Heart right ventricle (tissue), 16 donors: ENCODE measurements at regions not wholly inside any gene's neighbourhood (a gene's known extent, or its start where the extent isn't known, plus 50 kb on each side); places are given as distances from the start of the nearest gene placed in this dataset.

Experiments
- ATAC-seq, 8 donors: fragments of 200-7000 bp; cut with Tn5 transposase; one replicate each; pipeline ENCODE4 v1.9.1; 2020; ENCODE audit warnings: mild to moderate bottlenecking in 8 of 8, moderate library complexity in 8 of 8, moderate number of reproducible peaks in 1 of 8
- DNase-seq, 2 donors: peaks; one replicate each; pipeline ENCODE4 v3.0.0-alpha.2; 2020
- H3K27ac ChIP-seq, 10 donors: fragments of 200-600 bp; sonication (generic) in 2 of 10; one replicate each; pipeline versions ENCODE4 v1.5.0 to v1.8.0; 2020 to 2022; ENCODE audit warnings: mild to moderate bottlenecking in 3 of 10
- H3K27me3 ChIP-seq, 7 donors: fragments of 200-600 bp; one replicate each; pipeline ENCODE4 v1.8.0; 2021 to 2022; ENCODE audit warnings: mild to moderate bottlenecking in 2 of 7
- H3K36me3 ChIP-seq, 9 donors: fragments of 200-600 bp; sonication (generic) in 1 of 9; one replicate each; pipeline versions ENCODE4 v1.5.0 to v1.8.0; 2020 to 2022; ENCODE audit warnings: mild to moderate bottlenecking in 2 of 9
- H3K4me1 ChIP-seq, 9 donors: fragments of 200-600 bp; sonication (generic) in 1 of 9; one replicate each; pipeline versions ENCODE4 v1.5.0 to v1.8.0; 2020 to 2022; ENCODE audit warnings: mild to moderate bottlenecking in 4 of 9
- H3K4me3 ChIP-seq, 10 donors: fragments of 200-600 bp; sonication (generic) in 2 of 10; one replicate each; pipeline versions ENCODE4 v1.5.0 to v1.8.0; 2020 to 2022; ENCODE audit warnings: mild to moderate bottlenecking in 7 of 10, moderate library complexity in 2 of 10
- H3K9me3 ChIP-seq, 11 donors: fragments of 200-600 bp in 10 of 11; sonication (generic) in 2 of 11; one replicate each; pipeline versions ENCODE4 v1.5.0 to v1.8.0; 2013 to 2022; ENCODE audit warnings: mild to moderate bottlenecking in 2 of 11, control low read depth in 1 of 11, moderate library complexity in 1 of 11
- WGBS, 2 donors: extraction: QIAGEN DNeasy Blood & Tissue Kit; methylation state at CpG; one replicate each; pipeline ENCODE4 v1.1.7; 2013; ENCODE audit warnings: inconsistent platforms in 1 of 2; 5-methylcytosine and 5-hydroxymethylcytosine counted together
- intact Hi-C, 10 donors: fragments of 100-400 bp; cut with DNase I; formaldehyde crosslinking; loops; one replicate each; pipeline versions ENCODE4 v1.11.1 to v1.14.2; 2022
- TF ChIP-seq, protein P1 (sequence below), 9 donors: fragments of 200-600 bp; sonication (generic) in 2 of 9; IDR thresholded peaks; one replicate each; pipeline versions ENCODE4 v1.5.0 to v1.8.0; 2021 to 2022; ENCODE audit warnings: antibody characterized with exemption in 9 of 9, mild to moderate bottlenecking in 5 of 9, moderate library complexity in 1 of 9
- donor health status: Arrhythmogenic right ventricular cardiomyopathy.
- donor health status: ischemic (EF 13 %, LVEDD 7.1; RV severe dilation, severe dysfunction).
- donor health status: healthy with polysubstance abuse.
- donor health status: DM: no; HTN: yes; CAD: no.
- donor health status: DM: no; HTN: no; CAD: no.
- donor health status: ischemic (EF 25% LVEDD 6.9; RV normal size, moderate dysfunction).
- donor health status: ischemic (EF 25% LVEDD 5.7; RV mildly dilated, moderate dysfunction).
- donor health status: healthy.
- donor health status: DM: yes; HTN: yes; CAD: no.
- donor health status: Ischemic cardiomyopathy.
- donor health status: ischemic (EF 35%, LVEDD 5.7; RV mildly dilated, moderate dysfunction).
- donor health status: nonischemic (EF 11% LVEDD 7.7; RV severe dilation, severe dysfunction).
- donor health status: DM: yes; HTN: yes; CAD: no.
- donor health status: PGD.
- donor health status: ischemic (EF 29% LVEDD 5.4; RV normal size, mild dysfunction).
- donor health status: nonischemic (EF 23%, LVEDD 6.1; RV moderate dilation, normal function).

DNA sequence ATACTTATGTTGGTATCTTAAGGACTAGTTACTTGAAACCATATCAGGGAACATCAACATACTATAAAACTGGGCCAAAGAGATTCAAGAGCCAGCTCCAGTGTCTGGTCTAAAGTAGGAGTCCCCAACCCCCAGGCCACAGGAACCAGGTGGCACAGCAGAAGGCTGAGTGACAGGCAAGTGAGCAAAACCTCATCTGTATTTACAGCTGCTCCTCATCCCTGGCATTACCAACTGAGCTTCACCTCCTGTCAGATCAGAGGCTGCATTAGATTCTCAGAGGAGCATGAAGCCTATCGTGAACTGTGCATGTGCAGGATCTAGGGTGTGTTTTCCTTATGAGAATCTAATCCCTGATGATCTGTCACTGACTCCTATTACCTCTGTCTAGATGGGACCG is 581.6 kb upstream of the CDH9 start:
- Histone ChIP-seq H3K36me3 (no peaks in the 10 kb centered on the region), H3K4me3 (no peak overlapping the region), H3K27me3 (no peaks in the 10 kb centered on the region), H3K4me1 (no peaks in the 10 kb centered on the region), H3K9me3 (peaks cover 0 to 14% (median 0%) of the 10 kb centered on the region in 11 donors), H3K27ac (no peak overlapping the region)
- intact Hi-C loops = no loop called here
- WGBS, 2 donors = 81 to 87% methylated on average over 2 of the region's 2 CpGs
- TF ChIP-seq, protein P1, sequence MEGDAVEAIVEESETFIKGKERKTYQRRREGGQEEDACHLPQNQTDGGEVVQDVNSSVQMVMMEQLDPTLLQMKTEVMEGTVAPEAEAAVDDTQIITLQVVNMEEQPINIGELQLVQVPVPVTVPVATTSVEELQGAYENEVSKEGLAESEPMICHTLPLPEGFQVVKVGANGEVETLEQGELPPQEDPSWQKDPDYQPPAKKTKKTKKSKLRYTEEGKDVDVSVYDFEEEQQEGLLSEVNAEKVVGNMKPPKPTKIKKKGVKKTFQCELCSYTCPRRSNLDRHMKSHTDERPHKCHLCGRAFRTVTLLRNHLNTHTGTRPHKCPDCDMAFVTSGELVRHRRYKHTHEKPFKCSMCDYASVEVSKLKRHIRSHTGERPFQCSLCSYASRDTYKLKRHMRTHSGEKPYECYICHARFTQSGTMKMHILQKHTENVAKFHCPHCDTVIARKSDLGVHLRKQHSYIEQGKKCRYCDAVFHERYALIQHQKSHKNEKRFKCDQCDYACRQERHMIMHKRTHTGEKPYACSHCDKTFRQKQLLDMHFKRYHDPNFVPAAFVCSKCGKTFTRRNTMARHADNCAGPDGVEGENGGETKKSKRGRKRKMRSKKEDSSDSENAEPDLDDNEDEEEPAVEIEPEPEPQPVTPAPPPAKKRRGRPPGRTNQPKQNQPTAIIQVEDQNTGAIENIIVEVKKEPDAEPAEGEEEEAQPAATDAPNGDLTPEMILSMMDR (IDR thresholded peaks at IDR 0.05) = no peak
- no peak for ATAC-seq
- DNase-seq = no peak

GRCh38 chr5:27612161-27612560 is 573.8 kb upstream of the CDH9 start:
- WGBS, 2 donors = 44 to 60% methylated on average over 3 of the region's 3 CpGs
- no peak overlapping the region for H3K4me3 ChIP-seq
- no peaks in the 10 kb centered on the region for H3K4me1 ChIP-seq
- TF ChIP-seq, protein P1 (IDR thresholded peaks at IDR 0.05) = no peak
- H3K27me3 ChIP-seq = no peaks in the 10 kb centered on the region
- H3K36me3 ChIP-seq = no peaks in the 10 kb centered on the region
- DNase-seq (no peak), ATAC-seq (no peak)
- H3K9me3 ChIP-seq = peaks cover 0 to 5% (median 0%) of the 10 kb centered on the region in 11 donors
- intact Hi-C loops = no loop called here
- H3K27ac ChIP-seq = no peak overlapping the region

- Histone ChIP-seq H3K4me1 (no peaks in the 10 kb centered on the region), H3K36me3 (no peaks in the 10 kb centered on the region), H3K27ac (no peak overlapping the region), H3K27me3 (no peaks in the 10 kb centered on the region), H3K4me3 (no peak overlapping the region), H3K9me3 (peaks cover 0 to 5% (median 0%) of the 10 kb centered on the region in 11 donors)
- TF ChIP-seq, protein P1 (IDR thresholded peaks at IDR 0.05) = no peak
- 83 to 84% methylated on average over 3 of the region's 3 CpGs for WGBS, 2 donors
- no peak for ATAC-seq
- no peak for DNase-seq
- intact Hi-C loops = no loop called here
Measured at GRCh38 chr5:27608992-27609391, 570.6 kb upstream of the CDH9 start.

DNA sequence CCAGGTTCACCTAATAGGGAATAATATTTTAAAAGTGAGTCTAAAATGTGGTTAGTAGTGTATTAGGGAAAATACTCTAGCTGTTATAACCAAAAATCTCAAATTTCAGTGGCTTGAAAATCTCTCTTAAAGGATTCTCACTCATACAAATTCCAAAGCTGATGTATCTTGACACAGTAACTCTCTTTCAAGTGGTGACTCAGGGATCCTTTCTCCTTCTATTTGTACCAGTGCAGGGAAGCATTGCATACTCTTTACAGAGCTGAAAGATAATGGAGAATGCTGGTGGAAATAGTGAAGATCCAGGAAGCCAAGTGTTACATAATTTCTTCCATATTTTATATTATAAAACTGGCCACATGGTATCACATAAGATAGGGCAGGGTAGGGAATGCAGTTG is 560.2 kb upstream of the CDH9 start:
- Histone ChIP-seq H3K27ac (no peak overlapping the region), H3K27me3 (no peaks in the 10 kb centered on the region), H3K4me1 (no peaks in the 10 kb centered on the region), H3K4me3 (no peak overlapping the region), H3K36me3 (no peaks in the 10 kb centered on the region), H3K9me3 (peaks cover 0 to 8% (median 0%) of the 10 kb centered on the region in 11 donors)
- no peak for DNase-seq
- intact Hi-C loops = no loop called here
- no peak for ATAC-seq
- TF ChIP-seq, protein P1 (IDR thresholded peaks at IDR 0.05) = no peak

DNA sequence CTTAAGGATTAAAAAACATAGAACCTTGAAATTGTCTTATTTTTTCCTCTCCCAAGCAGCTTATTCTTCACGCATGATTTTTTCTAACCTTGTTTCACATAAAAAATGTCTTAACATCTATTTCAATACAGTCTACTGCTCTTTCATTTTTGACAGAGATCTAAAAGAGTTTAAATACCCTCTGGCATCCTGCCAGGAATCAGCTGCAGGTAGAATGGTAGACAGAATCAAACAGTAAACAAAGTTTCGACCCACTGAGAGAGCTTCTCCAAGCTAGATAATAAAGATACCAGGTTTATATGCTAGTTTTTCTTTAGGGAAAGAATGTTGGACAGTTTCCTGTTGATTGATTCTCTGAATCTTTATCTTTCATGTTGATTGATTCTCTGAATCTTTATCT is 555.8 kb upstream of the CDH9 start:
- Histone ChIP-seq H3K4me1 (no peaks in the 10 kb centered on the region), H3K36me3 (no peaks in the 10 kb centered on the region), H3K27ac (no peak overlapping the region), H3K27me3 (no peaks in the 10 kb centered on the region), H3K4me3 (no peak overlapping the region), H3K9me3 (peaks cover 0 to 16% (median 0%) of the 10 kb centered on the region in 11 donors)
- 73 to 80% methylated on average over 2 of the region's 2 CpGs for WGBS, 2 donors
- DNase-seq (no peak), ATAC-seq (no peak)
- TF ChIP-seq, protein P1 (IDR thresholded peaks at IDR 0.05) = no peak
- intact Hi-C loops = no loop called here
